PC-9 (cell line): ENCODE measurements at regions not wholly inside any gene's neighbourhood (a gene's known extent, or its start where the extent isn't known, plus 50 kb on each side); places are given as distances from the start of the nearest gene placed in this dataset.

Experiments used
- EZH2 ChIP-seq: fragments of 200-600 bp; sonication (generic); IDR thresholded peaks from 2 replicates; pipeline ENCODE4 v1.8.0; 2017; ENCODE audit warnings: antibody characterized with exemption, low read depth
- TF ChIP-seq, protein P1 (sequence below): fragments of 200-600 bp; sonication (generic); conservative IDR thresholded peaks from 2 replicates; pipeline ENCODE4 v1.6.1; 2017; ENCODE audit warnings: mixed run types, antibody characterized with exemption, mild to moderate bottlenecking, moderate library complexity

DNA sequence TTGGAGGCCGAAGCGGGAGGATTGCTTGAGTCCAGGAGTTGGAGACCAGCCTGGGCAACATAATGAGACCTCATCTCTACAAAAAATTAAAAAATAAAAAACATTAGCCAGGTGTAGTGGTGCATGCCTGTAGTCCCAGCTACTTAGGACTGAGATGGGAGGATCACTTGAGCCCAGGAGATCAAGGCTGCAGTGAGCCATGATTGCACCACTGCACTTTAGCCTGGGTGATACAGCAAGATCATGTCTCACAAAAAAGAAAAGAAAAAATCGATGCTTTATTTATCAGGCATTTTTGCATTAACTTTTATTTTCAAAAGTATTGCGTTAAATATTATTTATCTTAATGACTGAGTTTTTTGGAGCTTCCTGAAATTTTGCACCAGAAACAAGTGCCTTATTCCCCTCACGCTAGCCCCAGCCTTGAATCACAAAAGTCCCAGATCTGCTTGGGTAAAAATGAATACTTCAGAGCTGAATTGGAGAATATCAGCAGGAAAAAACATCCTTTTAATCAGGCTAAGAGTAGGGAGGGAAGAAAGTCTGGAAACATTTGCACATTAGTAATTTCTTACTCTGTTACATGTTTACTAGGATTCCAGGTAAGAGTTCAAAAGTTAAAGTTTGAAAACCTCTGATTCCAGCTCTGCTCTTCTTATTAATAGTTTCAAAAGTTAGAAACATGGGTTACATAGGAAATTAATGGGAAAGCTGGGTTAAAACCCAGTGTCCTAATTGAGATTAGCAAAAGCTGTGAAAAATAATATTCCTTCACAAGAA, 111.4 kb upstream of the FOXN2 start:
- TF ChIP-seq, protein P1, sequence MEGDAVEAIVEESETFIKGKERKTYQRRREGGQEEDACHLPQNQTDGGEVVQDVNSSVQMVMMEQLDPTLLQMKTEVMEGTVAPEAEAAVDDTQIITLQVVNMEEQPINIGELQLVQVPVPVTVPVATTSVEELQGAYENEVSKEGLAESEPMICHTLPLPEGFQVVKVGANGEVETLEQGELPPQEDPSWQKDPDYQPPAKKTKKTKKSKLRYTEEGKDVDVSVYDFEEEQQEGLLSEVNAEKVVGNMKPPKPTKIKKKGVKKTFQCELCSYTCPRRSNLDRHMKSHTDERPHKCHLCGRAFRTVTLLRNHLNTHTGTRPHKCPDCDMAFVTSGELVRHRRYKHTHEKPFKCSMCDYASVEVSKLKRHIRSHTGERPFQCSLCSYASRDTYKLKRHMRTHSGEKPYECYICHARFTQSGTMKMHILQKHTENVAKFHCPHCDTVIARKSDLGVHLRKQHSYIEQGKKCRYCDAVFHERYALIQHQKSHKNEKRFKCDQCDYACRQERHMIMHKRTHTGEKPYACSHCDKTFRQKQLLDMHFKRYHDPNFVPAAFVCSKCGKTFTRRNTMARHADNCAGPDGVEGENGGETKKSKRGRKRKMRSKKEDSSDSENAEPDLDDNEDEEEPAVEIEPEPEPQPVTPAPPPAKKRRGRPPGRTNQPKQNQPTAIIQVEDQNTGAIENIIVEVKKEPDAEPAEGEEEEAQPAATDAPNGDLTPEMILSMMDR, result no peak
- no peak for TF ChIP-seq EZH2
